ENCODE measurements at regions not wholly inside any gene's neighbourhood (a gene's known extent, or its start where the extent isn't known, plus 50 kb on each side); places are given as distances from the start of the nearest gene placed in this dataset.
"Not testable (repeated sequence)": the region's sequence is repeated elsewhere in the genome, so short reads cannot be mapped to it uniquely, and the experiment has no call there.

GRCh38 chr7:155380976-155381851 lies 76.7 kb upstream of the EN2 start:
- Mint-ChIP-seq H3K36me3 (ENCODE audit: insufficient read depth) (no peaks in the 10 kb centered on the region), H3K4me3 (no peak overlapping the region), H3K27me3 (peaks cover 82 to 99% of the 10 kb centered on the region in 2 donors), H3K27ac (no peak overlapping the region), H3K9me3 (no peaks in the 10 kb centered on the region), H3K4me1 (ENCODE audit: low read depth in 2 of 2) (peaks cover 14 to 21% of the 10 kb centered on the region in 2 donors)
- ATAC-seq (replicated peaks) (no peak), DNase-seq (no peak)

- Mint-ChIP-seq H3K9me3 (no peaks in the 10 kb centered on the region), H3K36me3 (ENCODE audit: insufficient read depth) (no peaks in the 10 kb centered on the region), H3K4me1 (ENCODE audit: low read depth in 2 of 2) (peaks cover 13 to 21% of the 10 kb centered on the region in 2 donors), H3K27ac (no peak overlapping the region), H3K27me3 (peaks cover 79 to 100% of the 10 kb centered on the region in 2 donors), H3K4me3 (peak overlapping the region in 1 of 2 donors; percentile 42)
- ATAC-seq (replicated peaks) (no peak), DNase-seq (no peak)
Observed at GRCh38 chr7:155381852-155382801, 75.8 kb upstream of the EN2 start.

- Mint-ChIP-seq H3K36me3 (ENCODE audit: insufficient read depth) (no peaks in the 10 kb centered on the region), H3K4me1 (ENCODE audit: low read depth in 2 of 2) (peaks cover 13 to 21% of the 10 kb centered on the region in 2 donors), H3K9me3 (no peaks in the 10 kb centered on the region), H3K27me3 (peaks cover 79 to 100% of the 10 kb centered on the region in 2 donors), H3K4me3 (no peak overlapping the region), H3K27ac (no peak overlapping the region)
- DNase-seq (no peak), ATAC-seq (replicated peaks) (no peak)
Observed at GRCh38 chr7:155382802-155383171, 75.1 kb upstream of the EN2 start.

- Mint-ChIP-seq H3K9me3 (no peaks in the 10 kb centered on the region), H3K27ac (no peak overlapping the region), H3K4me3 (no peak overlapping the region), H3K4me1 (ENCODE audit: low read depth in 2 of 2) (peaks cover 14 to 15% of the 10 kb centered on the region in 2 donors), H3K27me3 (peaks cover 83 to 100% of the 10 kb centered on the region in 2 donors), H3K36me3 (ENCODE audit: insufficient read depth) (no peaks in the 10 kb centered on the region)
- ATAC-seq (replicated peaks) = no peak
- DNase-seq = no peak
Observed at GRCh38 chr7:155383756-155384491, 74.0 kb upstream of the EN2 start.

- H3K4me3 Mint-ChIP-seq = no peak overlapping the region
- no peaks in the 10 kb centered on the region for H3K36me3 Mint-ChIP-seq (ENCODE audit: insufficient read depth)
Observed at GRCh38 chr7:155384751-155385150, 73.2 kb upstream of the EN2 start.

GRCh38 chr7:155385182-155385581 lies 72.7 kb upstream of the EN2 start:
- Mint-ChIP-seq H3K4me1 (ENCODE audit: low read depth in 2 of 2) (peaks cover 12% of the 10 kb centered on the region in 2 donors), H3K27me3 (peaks cover 80 to 100% of the 10 kb centered on the region in 2 donors)
- ATAC-seq (replicated peaks); DNase-seq; H3K36me3 Mint-ChIP-seq (ENCODE audit: insufficient read depth); H3K4me3 Mint-ChIP-seq; H3K27ac Mint-ChIP-seq; H3K9me3 Mint-ChIP-seq: not testable (repeated sequence)

More at GRCh38 chr7:155384751-155385150, 73.2 kb upstream of the EN2 start:
- Mint-ChIP-seq H3K27ac (no peak overlapping the region), H3K4me1 (ENCODE audit: low read depth in 2 of 2) (peaks cover 14 to 15% of the 10 kb centered on the region in 2 donors), H3K27me3 (peaks cover 80 to 100% of the 10 kb centered on the region in 2 donors), H3K9me3 (no peaks in the 10 kb centered on the region)
- ATAC-seq (replicated peaks) (no peak), DNase-seq (no peak)

- H3K4me1 Mint-ChIP-seq (ENCODE audit: low read depth in 2 of 2) = peaks cover 3 to 7% of the 10 kb centered on the region in 2 donors
- H3K27me3 Mint-ChIP-seq = peaks cover 69 to 100% of the 10 kb centered on the region in 2 donors
- no peaks in the 10 kb centered on the region for H3K9me3 Mint-ChIP-seq
Observed at GRCh38 chr7:155386608-155387007, 71.3 kb upstream of the EN2 start.

GRCh38 chr7:155387066-155387620 lies 70.8 kb upstream of the EN2 start:
- peaks cover 0 to 4% of the 10 kb centered on the region in 2 donors for H3K4me1 Mint-ChIP-seq (ENCODE audit: low read depth in 2 of 2)
- no peak for DNase-seq
- ATAC-seq (replicated peaks) = no peak
- H3K27me3 Mint-ChIP-seq = peaks cover 64 to 99% of the 10 kb centered on the region in 2 donors
- H3K27ac Mint-ChIP-seq = no peak overlapping the region
- no peaks in the 10 kb centered on the region for H3K36me3 Mint-ChIP-seq (ENCODE audit: insufficient read depth)
- H3K9me3 Mint-ChIP-seq = no peaks in the 10 kb centered on the region
- no peak overlapping the region for H3K4me3 Mint-ChIP-seq

More at GRCh38 chr7:155386608-155387007, 71.3 kb upstream of the EN2 start:
- no peak overlapping the region for H3K27ac Mint-ChIP-seq
- no peak overlapping the region for H3K4me3 Mint-ChIP-seq
- DNase-seq = no peak
- no peak for ATAC-seq (replicated peaks)
- H3K36me3 Mint-ChIP-seq (ENCODE audit: insufficient read depth) = no peaks in the 10 kb centered on the region

- H3K36me3 Mint-ChIP-seq (ENCODE audit: insufficient read depth) = no peaks in the 10 kb centered on the region
- peaks cover 0 to 4% of the 10 kb centered on the region in 2 donors for H3K4me1 Mint-ChIP-seq (ENCODE audit: low read depth in 2 of 2)
- DNase-seq (no peak), ATAC-seq (replicated peaks) (no peak)
- peaks cover 52 to 96% of the 10 kb centered on the region in 2 donors for H3K27me3 Mint-ChIP-seq
- no peak overlapping the region for H3K4me3 Mint-ChIP-seq
- no peaks in the 10 kb centered on the region for H3K9me3 Mint-ChIP-seq
- H3K27ac Mint-ChIP-seq = no peak overlapping the region
Observed at GRCh38 chr7:155388561-155388960, 69.4 kb upstream of the EN2 start.

GRCh38 chr7:155391414-155391813 lies 66.5 kb upstream of the EN2 start:
- no peaks in the 10 kb centered on the region for H3K36me3 Mint-ChIP-seq (ENCODE audit: insufficient read depth)
- H3K9me3 Mint-ChIP-seq = no peaks in the 10 kb centered on the region
- no peak overlapping the region for H3K4me3 Mint-ChIP-seq
- no peak overlapping the region for H3K27ac Mint-ChIP-seq
- peaks cover 36 to 92% of the 10 kb centered on the region in 2 donors for H3K27me3 Mint-ChIP-seq
- DNase-seq = no peak
- H3K4me1 Mint-ChIP-seq (ENCODE audit: low read depth in 2 of 2) = peaks cover 0 to 2% of the 10 kb centered on the region in 2 donors
- ATAC-seq (replicated peaks) = no peak

- H3K36me3 Mint-ChIP-seq (ENCODE audit: insufficient read depth) = no peaks in the 10 kb centered on the region
- H3K27ac Mint-ChIP-seq = no peak overlapping the region
- H3K4me3 Mint-ChIP-seq = no peak overlapping the region
- peaks cover 28 to 87% of the 10 kb centered on the region in 2 donors for H3K27me3 Mint-ChIP-seq
- no peaks in the 10 kb centered on the region for H3K9me3 Mint-ChIP-seq
- no peak for DNase-seq
- H3K4me1 Mint-ChIP-seq (ENCODE audit: low read depth in 2 of 2) = peaks cover 0 to 3% of the 10 kb centered on the region in 2 donors
- ATAC-seq (replicated peaks) = no peak
Observed at GRCh38 chr7:155392726-155393570, 65.0 kb upstream of the EN2 start.

GRCh38 chr7:155394413-155394812 lies 63.5 kb upstream of the EN2 start:
- Mint-ChIP-seq H3K27ac (no peak overlapping the region), H3K4me1 (ENCODE audit: low read depth in 2 of 2) (peaks cover 0 to 1% of the 10 kb centered on the region in 2 donors), H3K36me3 (ENCODE audit: insufficient read depth) (no peaks in the 10 kb centered on the region), H3K27me3 (peaks cover 17 to 79% of the 10 kb centered on the region in 2 donors), H3K9me3 (no peaks in the 10 kb centered on the region), H3K4me3 (no peak overlapping the region)
- DNase-seq (no peak), ATAC-seq (replicated peaks) (no peak)
